Left colon (tissue), 2 donors: ENCODE measurements at regions not wholly inside any gene's neighbourhood (a gene's known extent, or its start where the extent isn't known, plus 50 kb on each side); places are given as distances from the start of the nearest gene placed in this dataset.

Experiments used
- ATAC-seq: fragments of 200-7000 bp; cut with Tn5 transposase; one replicate; pipeline ENCODE4 v1.9.1; 2020; ENCODE audit warnings: mild to moderate bottlenecking, moderate library complexity
- DNase-seq, 2 donors: peaks; one replicate each; pipeline ENCODE4 v3.0.0-alpha.2; 2020
- intact Hi-C, 2 donors: fragments of 100-400 bp; cut with DNase I in 1 of 2; cut with micrococcal nuclease in 1 of 2; formaldehyde crosslinking; loops; one replicate each; pipeline versions ENCODE4 v1.11.2 to v1.14.0; 2022; cut with DNase I, micrococcal nuclease
- donor health status: DM: no; HTN: no; CAD: no.
- donor health status: DM: yes; HTN: yes; CAD: no.

GRCh38 chr3:186487819-186488218, 56.4 kb downstream of the CRYGS start:
- intact Hi-C loops: no loop called here
- DNase-seq (no peak), ATAC-seq (peak; percentile 72)

- DNase-seq: no peak
- no peak for ATAC-seq
- intact Hi-C loops: no loop called here
Measured at GRCh38 chr3:186487037-186487436, 57.1 kb downstream of the CRYGS start.

- intact Hi-C loops: no loop called here
- DNase-seq: no peak
- ATAC-seq: no peak
Measured at GRCh38 chr3:186483611-186484340, 60.4 kb downstream of the CRYGS start.

GRCh38 chr3:186481526-186481925, 62.7 kb downstream of the CRYGS start:
- ATAC-seq (no peak), DNase-seq (no peak)
- intact Hi-C loops: no loop called here

- no peak for DNase-seq
- intact Hi-C loops: no loop called here
- no peak for ATAC-seq
Measured at GRCh38 chr3:186477876-186478275, 66.3 kb downstream of the CRYGS start.

GRCh38 chr3:186477033-186477432, 67.1 kb downstream of the CRYGS start:
- DNase-seq (no peak), ATAC-seq (no peak)
- intact Hi-C loops: no loop called here

GRCh38 chr3:186476541-186476940, 67.6 kb downstream of the CRYGS start:
- DNase-seq: no peak
- no peak for ATAC-seq
- intact Hi-C loops: no loop called here

- ATAC-seq (no peak), DNase-seq (no peak)
- intact Hi-C loops: no loop called here
Measured at GRCh38 chr3:186476044-186476468, 68.1 kb downstream of the CRYGS start.

- DNase-seq: no peak
- intact Hi-C loops: no loop called here
- ATAC-seq: no peak
Measured at GRCh38 chr3:186473166-186473565, 71.0 kb downstream of the CRYGS start.

GRCh38 chr3:186472456-186473008, 71.6 kb downstream of the CRYGS start:
- ATAC-seq (no peak), DNase-seq (no peak)
- intact Hi-C loops: no loop called here

- ATAC-seq: no peak
- intact Hi-C loops: no loop called here
- no peak for DNase-seq
Measured at GRCh38 chr3:186471771-186472170, 72.4 kb downstream of the CRYGS start.

GRCh38 chr3:186469525-186469924, 74.7 kb downstream of the CRYGS start:
- DNase-seq (no peak), ATAC-seq (no peak)
- intact Hi-C loops: no loop called here

GRCh38 chr3:186467969-186468368, 76.2 kb downstream of the CRYGS start:
- intact Hi-C loops: no loop called here
- ATAC-seq (no peak), DNase-seq (no peak)

GRCh38 chr3:186466391-186466974, 77.7 kb downstream of the CRYGS start:
- intact Hi-C loops: no loop called here
- DNase-seq (no peak), ATAC-seq (no peak)

GRCh38 chr3:186465508-186465907, 78.7 kb downstream of the CRYGS start:
- intact Hi-C loops: no loop called here
- ATAC-seq (no peak), DNase-seq (no peak)

- DNase-seq: no peak
- no peak for ATAC-seq
- intact Hi-C loops: no loop called here
Measured at GRCh38 chr3:186464424-186465093, 79.6 kb downstream of the CRYGS start.

GRCh38 chr3:186461141-186461540, 83.0 kb downstream of the CRYGS start:
- no peak for DNase-seq
- no peak for ATAC-seq
- intact Hi-C loops: no loop called here

GRCh38 chr3:186459108-186459467, 85.1 kb downstream of the CRYGS start:
- ATAC-seq (no peak), DNase-seq (no peak)
- intact Hi-C loops: no loop called here

- intact Hi-C loops: no loop called here
- ATAC-seq: no peak
- no peak for DNase-seq
Measured at GRCh38 chr3:186458306-186459107, 85.7 kb downstream of the CRYGS start.
